PC-3 (cell line): ENCODE measurements at regions not wholly inside any gene's neighbourhood (a gene's known extent, or its start where the extent isn't known, plus 50 kb on each side); places are given as distances from the start of the nearest gene placed in this dataset.

Experiments
- ATAC-seq: fragments of 200-7000 bp; cut with Tn5 transposase; 2 replicates; pipeline ENCODE4 v1.9.1; 2020; ENCODE audit warnings: mild to moderate bottlenecking, moderate library complexity
- BruUV-seq: library from RNA; stranded (reverse); fragments of 400-500 nt; replicated peaks from 2 replicates; lab custom pipeline; 2021; lab: Mats Ljungman, UMichigan
- CTCF ChIA-PET: fragments of 300-600 bp; sonication (Branson Sonifier 250); formaldehyde crosslinking; loops from one replicate; lab custom pipeline; 2022; ENCODE audit warnings: antibody characterized with exemption; lab: Charles Lee
- POLR2A ChIA-PET: fragments of 300-600 bp; sonication (Branson Sonifier 250); formaldehyde crosslinking; loops from one replicate; lab custom pipeline; 2022; ENCODE audit warnings: antibody characterized with exemption; ENCODE audit not compliant: unreplicated experiment; lab: Charles Lee
- DNase-seq: peaks from one replicate; pipeline ENCODE4 v3.0.0-alpha.2; 2015
- H2AFZ ChIP-seq: fragments of 300-600 bp; sonication (generic); 2 replicates; pipeline ENCODE4 v1.6.0; 2016; ENCODE audit warnings: antibody characterized with exemption, low read length
- H3F3A ChIP-seq: fragments of 300-600 bp; sonication (generic); one replicate; pipeline ENCODE4 v1.6.0; 2017; ENCODE audit warnings: antibody characterized with exemption, low read length, control low read depth, mild to moderate bottlenecking; ENCODE audit not compliant: unreplicated experiment
- H3K27ac ChIP-seq: fragments of 300-600 bp; sonication (generic); 2 replicates; pipeline ENCODE4 v1.5.1; 2016; ENCODE audit warnings: mild to moderate bottlenecking, low read length
- H3K27me3 ChIP-seq: fragments of 300-600 bp; sonication (generic); 2 replicates; pipeline ENCODE4 v1.6.1; 2016; ENCODE audit warnings: low read length, mixed read lengths
- H3K36me3 ChIP-seq: fragments of 300-600 bp; sonication (generic); 2 replicates; pipeline ENCODE4 v1.6.1; 2016; ENCODE audit warnings: low read depth, mixed run types, low read length, mixed read lengths
- H3K4me1 ChIP-seq: fragments of 300-600 bp; sonication (generic); 2 replicates; pipeline ENCODE4 v1.5.1; 2016; ENCODE audit warnings: low read length; ENCODE audit not compliant: insufficient read depth
- H3K4me2 ChIP-seq: fragments of 300-600 bp; sonication (generic); 2 replicates; pipeline ENCODE4 v1.6.0; 2016; ENCODE audit warnings: low read length
- H3K4me3 ChIP-seq: fragments of 300-600 bp; sonication (generic); 2 replicates; pipeline ENCODE4 v1.5.1; 2016; ENCODE audit warnings: mild to moderate bottlenecking, low read length, mixed read lengths
- H3K79me2 ChIP-seq: fragments of 300-600 bp; sonication (generic); 2 replicates; pipeline ENCODE4 v1.6.1; 2017; ENCODE audit warnings: low read length, mixed read lengths
- H3K9ac ChIP-seq: fragments of 300-600 bp; sonication (generic); 2 replicates; pipeline ENCODE4 v1.6.0; 2016; ENCODE audit warnings: mild to moderate bottlenecking, low read length
- H3K9me2 ChIP-seq: fragments of 300-600 bp; sonication (generic); replicated peaks from 2 replicates; pipeline ENCODE4 v1.6.1; 2016; ENCODE audit warnings: mixed run types, low read length, mixed read lengths
- H3K9me3 ChIP-seq: fragments of 300-600 bp; sonication (generic); 2 replicates; pipeline ENCODE4 v1.6.1; 2016; ENCODE audit warnings: low read length, mixed read lengths
- H4K20me1 ChIP-seq: fragments of 300-600 bp; sonication (generic); 2 replicates; pipeline ENCODE4 v1.6.1; 2016; ENCODE audit warnings: low read length, mixed read lengths
- CTCF ChIP-seq: fragments of 300-600 bp; sonication (generic); conservative IDR thresholded peaks from 2 replicates; pipeline ENCODE4 v1.5.1; 2017; ENCODE audit warnings: antibody characterized with exemption, low read depth, mild to moderate bottlenecking, low read length
- EZH2 ChIP-seq: fragments of 300-600 bp; sonication (generic); IDR thresholded peaks from one replicate; pipeline ENCODE4 v1.6.1; 2017; ENCODE audit warnings: antibody characterized with exemption, mild to moderate bottlenecking, low read length; ENCODE audit not compliant: unreplicated experiment
- EZH2phosphoT487 ChIP-seq: fragments of 300-600 bp; sonication (generic); IDR thresholded peaks from 2 replicates; pipeline ENCODE4 v1.6.1; 2018; ENCODE audit warnings: mild to moderate bottlenecking, antibody characterized with exemption, low read length, borderline replicate concordance
- intact Hi-C: fragments of 100-400 bp; cut with micrococcal nuclease; formaldehyde crosslinking; loops from 2 replicates; pipeline ENCODE4 v1.9.0; 2023

GRCh38 chr12:89817501-89818226 is 109.0 kb upstream of the ATP2B1 start:
- CTCF ChIA-PET = interaction anchor here (0.6 kb wide), 1 partner anchor 140 kb away, joined by 3 read pairs; no protein-coding TSS in a partner anchor
- BruUV-seq = no TSS peak

GRCh38 chr12:89815225-89815624 is 106.6 kb upstream of the ATP2B1 start:
- ChIA-PET POLR2A (no interaction called here), CTCF (no interaction called here)
- Histone ChIP-seq H3K79me2 (no peaks in the 10 kb centered on the region), H3K4me1 (peaks cover 33% of the 10 kb centered on the region), H3F3A (peaks cover 6% of the 10 kb centered on the region), H3K36me3 (no peaks in the 10 kb centered on the region), H3K9me3 (no peaks in the 10 kb centered on the region), H3K27ac (peak overlapping the region; percentile 10), H4K20me1 (no peaks in the 10 kb centered on the region), H3K4me3 (no peak overlapping the region), H2AFZ (no peak overlapping the region), H3K9ac (no peak overlapping the region), H3K9me2 (no peaks in the 10 kb centered on the region), H3K27me3 (no peaks in the 10 kb centered on the region), H3K4me2 (peak overlapping the region; percentile 29; the same call in 1 of the 2 replicates)
- no TSS peak for BruUV-seq
- peak; percentile 62 for ATAC-seq
- peak; percentile 68 for DNase-seq
- intact Hi-C loops = loop anchor here (5.0 kb wide), 1 partner anchor 53 kb away; no protein-coding TSS in a partner anchor
- TF ChIP-seq EZH2 = no peak
- no peak for TF ChIP-seq CTCF
- TF ChIP-seq EZH2phosphoT487 = no peak

More at GRCh38 chr12:89817501-89818226, 109.0 kb upstream of the ATP2B1 start:
- Histone ChIP-seq H4K20me1 (no peaks in the 10 kb centered on the region), H3K9ac (peak overlapping the region; percentile 39; the same call in 1 of the 2 replicates), H3K36me3 (no peaks in the 10 kb centered on the region), H3K4me1 (peaks cover 33% of the 10 kb centered on the region), H3K9me3 (no peaks in the 10 kb centered on the region), H3K79me2 (no peaks in the 10 kb centered on the region), H2AFZ (no peak overlapping the region), H3K27me3 (no peaks in the 10 kb centered on the region), H3F3A (peaks cover 6% of the 10 kb centered on the region), H3K4me2 (peak overlapping the region; percentile 38), H3K4me3 (no peak overlapping the region), H3K27ac (peak overlapping the region; percentile 81), H3K9me2 (no peaks in the 10 kb centered on the region)
- TF ChIP-seq CTCF (no peak), EZH2phosphoT487 (no peak)
- peak; percentile 84 for ATAC-seq
- peak; percentile 74 for DNase-seq
- POLR2A ChIA-PET = no interaction called here
- intact Hi-C loops = loop anchor here (1.0 to 5.0 kb wide), 4 partner anchors 8 to 131 kb away; no protein-coding TSS in a partner anchor

- Histone ChIP-seq H3K9me3 (no peaks in the 10 kb centered on the region), H3K27me3 (no peaks in the 10 kb centered on the region), H3K36me3 (no peaks in the 10 kb centered on the region), H2AFZ (no peak overlapping the region), H3K27ac (no peak overlapping the region), H4K20me1 (no peaks in the 10 kb centered on the region), H3K4me3 (no peak overlapping the region), H3K9me2 (no peaks in the 10 kb centered on the region), H3K4me2 (no peak overlapping the region), H3K79me2 (no peaks in the 10 kb centered on the region), H3F3A (no peaks in the 10 kb centered on the region), H3K9ac (no peak overlapping the region), H3K4me1 (no peaks in the 10 kb centered on the region)
- BruUV-seq = no TSS peak
- CTCF ChIA-PET = no interaction called here
- intact Hi-C loops = no loop called here
- POLR2A ChIA-PET = no interaction called here
- TF ChIP-seq CTCF (no peak), EZH2 (no peak), EZH2phosphoT487 (no peak)
- ATAC-seq = no peak
- DNase-seq = no peak
Observed at GRCh38 chr12:89803412-89803811, 94.8 kb upstream of the ATP2B1 start.
